Astrocyte of the cerebellum (primary cell): ENCODE measurements at regions not wholly inside any gene's neighbourhood (a gene's known extent, or its start where the extent isn't known, plus 50 kb on each side); places are given as distances from the start of the nearest gene placed in this dataset.

Experiments used
- DNase-seq: peaks from one replicate; pipeline ENCODE4 v3.0.0-alpha.2; 2011; ENCODE audit warnings: low read depth
- H3K4me3 ChIP-seq: 2 replicates; pipeline ENCODE4 v1.5.1; 2011; ENCODE audit warnings: mild to moderate bottlenecking, low read depth, low read length, moderate library complexity
- in situ Hi-C: cut with HindIII; loops from 2 replicates; pipeline ENCODE4 v1.10.0; 2017; ENCODE audit warnings: low sequenced_read_pairs
- TF ChIP-seq, protein P1 (sequence below): IDR thresholded peaks from 2 replicates; pipeline ENCODE4 v1.5.1; 2012; ENCODE audit warnings: low read length, low read depth, moderate library complexity, mild to moderate bottlenecking; ENCODE audit errors: missing control alignments

GRCh38 chr2:200173691-200174090 is 132.8 kb upstream of the SPATS2L start:
- TF ChIP-seq, protein P1, sequence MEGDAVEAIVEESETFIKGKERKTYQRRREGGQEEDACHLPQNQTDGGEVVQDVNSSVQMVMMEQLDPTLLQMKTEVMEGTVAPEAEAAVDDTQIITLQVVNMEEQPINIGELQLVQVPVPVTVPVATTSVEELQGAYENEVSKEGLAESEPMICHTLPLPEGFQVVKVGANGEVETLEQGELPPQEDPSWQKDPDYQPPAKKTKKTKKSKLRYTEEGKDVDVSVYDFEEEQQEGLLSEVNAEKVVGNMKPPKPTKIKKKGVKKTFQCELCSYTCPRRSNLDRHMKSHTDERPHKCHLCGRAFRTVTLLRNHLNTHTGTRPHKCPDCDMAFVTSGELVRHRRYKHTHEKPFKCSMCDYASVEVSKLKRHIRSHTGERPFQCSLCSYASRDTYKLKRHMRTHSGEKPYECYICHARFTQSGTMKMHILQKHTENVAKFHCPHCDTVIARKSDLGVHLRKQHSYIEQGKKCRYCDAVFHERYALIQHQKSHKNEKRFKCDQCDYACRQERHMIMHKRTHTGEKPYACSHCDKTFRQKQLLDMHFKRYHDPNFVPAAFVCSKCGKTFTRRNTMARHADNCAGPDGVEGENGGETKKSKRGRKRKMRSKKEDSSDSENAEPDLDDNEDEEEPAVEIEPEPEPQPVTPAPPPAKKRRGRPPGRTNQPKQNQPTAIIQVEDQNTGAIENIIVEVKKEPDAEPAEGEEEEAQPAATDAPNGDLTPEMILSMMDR = no peak
- in situ Hi-C loops = no loop called here

GRCh38 chr2:200174433-200175216 is 131.9 kb upstream of the SPATS2L start:
- TF ChIP-seq, protein P1 = no peak
- H3K4me3 ChIP-seq = no peak overlapping the region
- in situ Hi-C loops = no loop called here
- DNase-seq = no peak

More at GRCh38 chr2:200173691-200174090, 132.8 kb upstream of the SPATS2L start:
- H3K4me3 ChIP-seq = no peak overlapping the region
- no peak for DNase-seq

GRCh38 chr2:200177971-200178911 is 128.3 kb upstream of the SPATS2L start:
- TF ChIP-seq, protein P1 = no peak
- DNase-seq = peak; percentile 9

DNA sequence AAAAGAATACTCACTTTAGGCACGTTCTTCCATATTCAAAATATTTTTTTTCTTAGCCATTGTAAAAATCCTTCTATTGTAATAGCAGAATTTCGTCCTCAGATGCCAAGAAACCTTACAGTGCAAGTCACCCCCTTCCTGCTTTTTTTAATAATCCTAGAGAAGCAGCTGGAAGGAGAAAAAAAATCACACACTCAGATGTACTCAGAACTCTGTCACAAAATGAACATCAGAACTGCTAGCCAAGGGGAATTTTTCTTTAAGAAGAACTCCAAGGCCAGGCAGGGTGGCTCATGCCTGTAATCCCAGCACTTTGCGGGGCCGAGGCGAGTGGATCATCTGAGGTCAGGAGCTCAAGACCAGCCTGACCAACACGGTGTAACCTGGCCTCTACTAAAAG is 127.3 kb upstream of the SPATS2L start:
- in situ Hi-C loops = no loop called here
- TF ChIP-seq, protein P1 = no peak
- H3K4me3 ChIP-seq = no peak overlapping the region
- DNase-seq = no peak

More at GRCh38 chr2:200177971-200178911, 128.3 kb upstream of the SPATS2L start:
- no peak overlapping the region for H3K4me3 ChIP-seq
- in situ Hi-C loops = no loop called here

DNA sequence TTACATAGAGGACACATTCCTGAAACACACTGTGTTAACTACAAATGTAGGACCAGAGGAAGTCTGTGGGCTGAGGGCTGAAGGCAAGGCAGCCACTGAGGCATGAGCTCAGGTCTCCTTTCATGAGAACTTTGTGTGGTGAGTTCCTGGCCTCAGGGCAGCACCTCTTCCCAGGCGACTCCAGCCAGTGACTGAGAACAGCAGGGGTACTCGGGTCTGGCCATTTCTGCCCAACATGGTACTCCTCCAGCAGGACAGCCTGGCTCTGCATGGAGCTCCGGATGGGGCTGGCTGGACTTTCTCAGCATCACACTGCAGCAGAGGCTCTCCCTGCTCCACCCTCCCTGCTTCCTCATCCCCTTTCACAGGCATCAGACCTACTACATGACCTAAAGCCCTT is 125.5 kb upstream of the SPATS2L start:
- no peak for DNase-seq
- no peak overlapping the region for H3K4me3 ChIP-seq
- in situ Hi-C loops = no loop called here

GRCh38 chr2:200181755-200182154 is 124.7 kb upstream of the SPATS2L start:
- TF ChIP-seq, protein P1 = no peak
- no peak for DNase-seq
- in situ Hi-C loops = no loop called here
- no peak overlapping the region for H3K4me3 ChIP-seq

More for the DNA sequence above, 125.5 kb upstream of the SPATS2L start:
- TF ChIP-seq, protein P1 = no peak
